Suprapubic skin (tissue), 4 donors: ENCODE measurements at regions not wholly inside any gene's neighbourhood (a gene's known extent, or its start where the extent isn't known, plus 50 kb on each side); places are given as distances from the start of the nearest gene placed in this dataset.

ENCODE experiments used
- CTCF ChIP-seq, 2 donors: fragments of 200-600 bp in 1 of 2; fragments of 450-650 bp in 1 of 2; sonication (generic) in 1 of 2; IDR thresholded peaks; one replicate each; pipeline ENCODE4 v1.5.1; 2016 to 2019; ENCODE audit warnings: antibody characterized with exemption in 2 of 2, mild to moderate bottlenecking in 1 of 2, moderate library complexity in 1 of 2
- EP300 ChIP-seq: sonication (generic); formaldehyde crosslinking; IDR thresholded peaks from one replicate; pipeline ENCODE4 v1.6.1; 2017; ENCODE audit warnings: antibody characterized with exemption
- POLR2A ChIP-seq, 2 donors: fragments of 450-650 bp; IDR thresholded peaks; one replicate each; pipeline ENCODE4 v1.6.1; 2017; ENCODE audit warnings: antibody characterized with exemption in 2 of 2, mild to moderate bottlenecking in 2 of 2, moderate library complexity in 2 of 2
- POLR2AphosphoS5 ChIP-seq, 3 donors: sonication (generic); formaldehyde crosslinking; IDR thresholded peaks; one replicate each; pipeline ENCODE4 v1.6.1; 2017; ENCODE audit warnings: antibody characterized with exemption in 3 of 3

GRCh38 chr13:46968450-46968849 is 71.6 kb upstream of the HTR2A start:
- no peak for TF ChIP-seq CTCF (IDR thresholded peaks at IDR 0.05)
- no peak for TF ChIP-seq POLR2A (IDR thresholded peaks at IDR 0.05)
- TF ChIP-seq EP300, result no peak
- no peak for TF ChIP-seq POLR2AphosphoS5 (IDR thresholded peaks at IDR 0.05)
